B cell (primary cell): ENCODE measurements at regions not wholly inside any gene's neighbourhood (a gene's known extent, or its start where the extent isn't known, plus 50 kb on each side); places are given as distances from the start of the nearest gene placed in this dataset.

ENCODE experiments used
- CTCF ChIP-seq: fragments of 200-600 bp; IDR thresholded peaks from one replicate; pipeline ENCODE4 v1.8.0; 2022; ENCODE audit warnings: antibody characterized with exemption, mild to moderate bottlenecking
- EZH2 ChIP-seq: IDR thresholded peaks from 2 replicates; pipeline ENCODE4 v1.6.1; 2012; ENCODE audit warnings: borderline replicate concordance, low read depth, mild to moderate bottlenecking, moderate library complexity, low read length; ENCODE audit not compliant: insufficient read depth, poor library complexity, severe bottlenecking

DNA sequence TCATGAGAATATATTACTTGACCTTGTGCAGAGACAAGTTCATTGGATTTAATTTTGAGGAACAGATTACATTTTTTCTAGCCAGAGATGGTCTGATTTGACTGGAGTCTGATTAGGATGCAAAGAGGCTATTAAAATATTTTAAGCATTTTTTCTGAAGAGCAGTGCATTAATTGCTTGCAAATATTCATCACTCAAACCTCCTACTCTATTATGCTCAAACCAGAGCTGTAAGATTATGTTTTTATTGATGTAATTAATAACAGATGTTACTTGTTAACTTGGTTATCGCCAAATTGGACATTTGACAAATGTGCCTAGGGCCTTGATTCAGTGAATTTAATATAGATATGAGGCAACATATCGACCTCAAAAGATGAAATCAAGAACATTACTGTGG, 160.9 kb upstream of the SLC13A1 start:
- TF ChIP-seq CTCF (no peak), EZH2 (no peak)
